Sciatic nerve (tissue), 2 donors: ENCODE measurements at regions not wholly inside any gene's neighbourhood (a gene's known extent, or its start where the extent isn't known, plus 50 kb on each side); places are given as distances from the start of the nearest gene placed in this dataset.
A peak's percentile ranks its signal among the peaks of the same experiment; 100 is the strongest.
"Not testable (repeated sequence)": the region's sequence is repeated elsewhere in the genome, so short reads cannot be mapped to it uniquely, and the experiment has no call there.

Experiments
- ATAC-seq: fragments of 200-7000 bp; cut with Tn5 transposase; one replicate; pipeline ENCODE4 v1.9.1; 2020; ENCODE audit warnings: mild to moderate bottlenecking, moderate library complexity
- DNase-seq: peaks from one replicate; pipeline ENCODE4 v3.0.0-alpha.2; 2020; ENCODE audit warnings: low spot score
- intact Hi-C: fragments of 100-400 bp; cut with DNase I; formaldehyde crosslinking; loops from one replicate; pipeline ENCODE4 v1.14.2; 2022
- donor health status: DM: no; HTN: no; CAD: no.
- donor health status: DM: no; HTN: no; CAD: no.

GRCh38 chr6:110539277-110540019, 63.0 kb upstream of the SLC22A16 start:
- DNase-seq, ATAC-seq, intact Hi-C loops: not testable (repeated sequence)

- DNase-seq, result no peak
- ATAC-seq, result no peak
- intact Hi-C loops, result no loop called here
These were observed 62.2 kb upstream of the SLC22A16 start for GRCh38 chr6:110538416-110539160.

GRCh38 chr6:110537208-110538123, 61.1 kb upstream of the SLC22A16 start:
- intact Hi-C loops, result no loop called here
- peak; percentile 78 for ATAC-seq
- no peak for DNase-seq

- intact Hi-C loops, result no loop called here
- no peak for DNase-seq
- ATAC-seq, result peak; percentile 49
These were observed 58.5 kb upstream of the SLC22A16 start for GRCh38 chr6:110534731-110535492.

- intact Hi-C loops, result no loop called here
- ATAC-seq (peak; percentile 76), DNase-seq (no peak)
These were observed 56.0 kb upstream of the SLC22A16 start for GRCh38 chr6:110532431-110532830.

GRCh38 chr6:110530671-110531070, 54.3 kb upstream of the SLC22A16 start:
- intact Hi-C loops, result no loop called here
- DNase-seq, result no peak

GRCh38 chr6:110529907-110530306, 53.5 kb upstream of the SLC22A16 start:
- intact Hi-C loops, result no loop called here
- ATAC-seq, result peak; percentile 64
- no peak for DNase-seq

More at GRCh38 chr6:110530671-110531070, 54.3 kb upstream of the SLC22A16 start:
- ATAC-seq, result no peak

- intact Hi-C loops, result no loop called here
- DNase-seq, result no peak
- ATAC-seq, result no peak
These were observed 52.9 kb upstream of the SLC22A16 start for GRCh38 chr6:110529355-110529754.

- intact Hi-C loops, result no loop called here
- DNase-seq (no peak), ATAC-seq (no peak)
These were observed 52.5 kb upstream of the SLC22A16 start for GRCh38 chr6:110528930-110529325.

GRCh38 chr6:110528101-110528929, 51.9 kb upstream of the SLC22A16 start:
- intact Hi-C loops, result no loop called here
- DNase-seq (peak; percentile 70), ATAC-seq (peak; percentile 76)

GRCh38 chr6:110527516-110527915, 51.1 kb upstream of the SLC22A16 start:
- no peak for ATAC-seq
- no peak for DNase-seq
- intact Hi-C loops, result no loop called here

- ATAC-seq, result no peak
- intact Hi-C loops, result no loop called here
- DNase-seq, result no peak
These were observed 50.3 kb upstream of the SLC22A16 start for GRCh38 chr6:110526726-110527125.
